HG03135 (cell line): ENCODE measurements at regions not wholly inside any gene's neighbourhood (a gene's known extent, or its start where the extent isn't known, plus 50 kb on each side); places are given as distances from the start of the nearest gene placed in this dataset.
"Not testable (repeated sequence)": the region's sequence is repeated elsewhere in the genome, so short reads cannot be mapped to it uniquely, and the experiment has no call there.

ENCODE experiments used
- ATAC-seq: cut with Tn5 transposase; IDR thresholded peaks from one replicate; pipeline ENCODE4 v1.9.1; 2021; ENCODE audit warnings: mild to moderate bottlenecking, moderate library complexity; ENCODE audit not compliant: unreplicated experiment

DNA sequence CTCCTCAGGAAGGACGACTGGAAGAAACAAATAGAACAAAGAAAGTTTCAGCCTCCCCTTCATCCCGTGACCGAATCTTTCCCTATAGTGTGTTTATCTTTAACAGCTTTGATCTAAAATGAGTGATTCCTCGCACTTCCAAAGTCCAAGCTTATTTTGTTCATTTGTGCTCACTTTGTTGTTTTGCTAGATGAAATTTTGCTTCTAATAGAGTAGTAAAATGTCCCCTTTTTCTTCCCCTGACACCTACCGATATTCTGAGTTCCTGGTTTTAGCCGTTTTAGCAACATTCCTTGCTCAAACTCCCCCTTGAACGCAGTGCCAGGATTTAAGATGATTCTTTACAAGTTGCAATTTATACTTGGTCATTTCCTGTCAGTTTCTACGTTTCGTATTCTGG, 204.2 kb downstream of the FGF9 start:
- no peak for ATAC-seq

DNA sequence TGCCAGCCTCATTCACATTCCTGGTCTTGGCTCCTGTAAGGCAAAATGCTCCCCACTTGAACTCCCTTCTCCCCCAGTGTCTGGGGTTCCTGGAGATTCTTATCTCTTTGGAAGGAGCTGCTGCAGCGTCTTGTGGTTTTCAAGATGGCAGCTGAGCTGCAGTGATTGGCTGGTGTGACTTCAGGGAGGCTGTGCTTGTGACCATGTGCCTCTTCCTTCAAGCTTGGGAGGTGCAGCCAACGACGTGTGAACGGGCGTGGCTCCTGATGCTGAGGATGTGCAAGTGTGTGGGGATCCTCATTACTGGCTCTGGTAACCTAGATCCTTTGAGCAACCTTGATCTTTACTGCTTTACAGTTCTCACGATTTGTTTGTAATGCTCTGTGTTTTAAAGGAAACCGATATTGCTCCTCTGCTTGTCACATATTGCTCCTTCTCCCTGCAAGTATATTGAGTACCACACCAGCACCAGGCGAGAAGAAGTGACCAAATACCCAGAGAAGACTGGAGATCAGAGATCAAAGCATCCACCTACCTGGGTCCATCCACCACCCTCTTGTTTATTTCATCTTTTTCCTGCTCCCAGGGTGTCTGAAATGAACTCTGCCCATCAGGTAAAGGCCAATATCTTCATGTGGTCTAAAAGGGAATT, 208.5 kb downstream of the FGF9 start:
- no peak for ATAC-seq

DNA sequence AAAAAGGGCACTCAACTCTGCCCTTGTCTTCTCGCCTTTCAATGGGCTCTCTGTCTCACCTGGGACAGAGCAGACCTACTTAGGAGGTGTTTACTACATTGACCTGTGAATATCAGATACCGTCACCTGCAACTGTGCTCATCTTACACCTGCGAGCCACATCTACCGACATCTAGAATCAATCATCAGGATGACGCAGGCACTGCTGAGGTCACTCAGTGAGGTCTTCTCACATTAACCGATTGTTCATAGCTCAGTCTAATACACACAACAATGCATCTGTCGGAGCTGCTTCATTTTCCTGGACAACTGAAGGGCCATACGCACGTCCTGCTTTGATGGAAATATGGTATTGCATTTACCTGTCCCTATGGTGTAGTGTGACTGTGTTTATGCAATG, 211.9 kb downstream of the FGF9 start:
- ATAC-seq: no peak

DNA sequence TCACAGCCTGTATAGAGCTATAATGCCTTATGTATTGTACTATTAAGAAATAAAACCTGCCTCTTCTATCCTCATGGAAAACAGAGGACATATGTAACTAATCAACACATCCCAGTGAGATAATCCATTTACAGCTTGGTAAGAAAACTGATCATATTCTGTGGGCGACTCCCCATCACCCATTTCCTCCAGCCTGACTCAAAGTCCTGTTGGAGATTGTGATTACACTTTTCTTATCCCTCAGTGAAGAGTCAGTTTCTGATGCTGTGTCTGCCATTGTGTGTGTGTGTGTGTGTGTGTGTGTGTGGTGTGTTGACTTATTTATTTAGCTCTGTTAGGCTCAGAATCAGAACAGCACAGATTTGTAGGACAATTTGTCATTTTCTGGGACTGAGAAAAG, 212.8 kb downstream of the FGF9 start:
- no peak for ATAC-seq

DNA sequence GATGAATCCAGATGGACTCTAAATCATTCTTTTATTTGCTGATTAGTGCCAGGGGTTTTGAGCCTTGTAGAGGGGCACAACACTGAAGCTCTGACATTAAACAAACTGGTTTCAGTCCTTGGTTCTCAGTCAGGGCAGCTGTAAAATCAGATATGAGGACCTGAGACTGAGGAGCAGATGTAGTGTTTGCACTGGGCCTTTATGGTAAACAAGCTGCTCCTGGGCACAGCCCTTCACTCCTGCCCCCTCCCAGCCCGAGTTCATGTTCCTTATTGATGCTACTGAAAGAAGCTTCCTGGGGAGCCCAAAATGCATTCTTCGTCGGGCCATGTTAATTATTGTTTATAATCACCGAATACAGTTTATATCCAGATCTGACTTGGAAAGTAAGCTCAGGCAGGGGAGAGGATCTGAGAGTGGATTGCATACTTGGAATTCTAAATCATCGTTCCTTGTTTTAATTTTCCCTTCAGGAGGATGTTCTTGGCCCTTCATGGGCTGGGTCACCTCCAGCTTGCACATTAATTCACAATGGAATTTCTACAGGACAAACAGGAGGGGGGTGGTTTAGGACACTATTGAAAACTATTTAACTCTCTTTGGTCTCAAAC, 213.5 kb downstream of the FGF9 start:
- ATAC-seq: no peak

DNA sequence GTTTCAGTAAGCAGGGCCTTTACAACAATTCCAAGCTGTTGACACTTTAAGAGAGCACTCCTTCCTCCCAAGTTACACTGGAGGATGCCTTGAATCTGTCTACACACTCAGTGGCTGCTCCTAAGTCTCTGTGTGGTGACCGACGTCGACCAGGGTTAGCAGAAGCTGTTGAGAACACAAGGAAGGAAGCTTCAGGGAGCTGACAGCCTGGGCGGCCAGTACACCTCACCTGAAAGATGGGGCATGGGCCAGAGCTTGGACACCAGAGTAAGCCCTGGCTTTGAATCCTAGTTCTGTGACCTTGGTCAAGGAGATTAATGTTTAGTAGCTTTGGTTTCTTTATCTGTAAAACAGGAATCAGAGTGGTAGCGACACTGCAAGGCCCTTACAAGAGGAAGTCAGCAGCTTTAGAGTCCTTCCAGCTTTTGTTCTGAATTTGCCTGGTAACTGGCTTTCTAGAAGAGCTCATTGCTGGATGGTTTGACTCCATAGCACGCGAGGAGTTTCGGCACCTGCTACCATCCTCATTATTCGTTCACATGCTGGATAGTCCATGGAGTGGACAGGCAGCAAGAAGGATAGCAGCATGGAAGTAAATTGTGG, 214.2 kb downstream of the FGF9 start:
- no peak for ATAC-seq

DNA sequence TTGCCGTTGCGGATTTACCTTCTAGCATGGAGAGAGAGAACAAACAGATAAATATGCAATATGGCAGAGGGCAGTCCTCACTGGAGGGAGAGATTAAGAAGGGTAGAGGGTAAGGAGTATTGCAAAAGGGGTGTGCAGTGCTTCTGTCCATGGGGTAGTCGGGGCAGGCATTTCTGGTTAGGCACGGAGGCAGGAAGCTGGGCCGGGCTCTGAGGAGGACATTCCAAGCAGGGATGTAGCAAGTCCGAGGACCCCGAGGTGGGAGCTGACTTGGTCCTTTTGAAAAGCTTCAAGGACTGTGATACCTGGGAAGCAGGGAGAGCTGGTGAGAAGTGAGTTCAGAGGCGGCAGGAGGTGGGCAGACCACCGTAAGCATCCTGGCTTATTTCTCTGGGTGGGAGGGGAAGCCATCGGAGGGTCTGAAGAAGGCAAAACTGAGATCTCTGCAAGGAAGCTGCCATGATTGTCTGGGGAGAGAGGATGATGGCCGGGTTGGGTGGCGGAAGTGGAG, 214.9 kb downstream of the FGF9 start:
- ATAC-seq: no peak

DNA sequence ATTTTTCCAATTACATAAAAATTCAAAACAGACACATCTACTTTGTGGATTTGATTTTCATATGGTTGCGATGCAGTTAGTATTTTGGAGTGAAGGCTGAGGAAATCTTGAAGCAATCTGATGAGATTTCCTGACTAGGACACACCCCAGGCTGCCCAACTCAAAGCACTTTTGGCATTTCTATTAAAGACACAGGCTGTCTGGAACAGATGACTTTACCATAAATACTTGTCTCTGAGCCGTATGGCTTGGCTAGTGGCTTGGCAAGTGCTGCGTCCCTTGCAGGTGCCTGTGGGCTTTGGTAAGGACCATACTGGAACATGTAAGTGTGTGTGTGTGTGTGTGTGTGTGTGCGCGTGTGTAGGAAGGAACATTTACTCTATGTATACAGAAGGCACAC, 218.8 kb downstream of the FGF9 start:
- no peak for ATAC-seq

DNA sequence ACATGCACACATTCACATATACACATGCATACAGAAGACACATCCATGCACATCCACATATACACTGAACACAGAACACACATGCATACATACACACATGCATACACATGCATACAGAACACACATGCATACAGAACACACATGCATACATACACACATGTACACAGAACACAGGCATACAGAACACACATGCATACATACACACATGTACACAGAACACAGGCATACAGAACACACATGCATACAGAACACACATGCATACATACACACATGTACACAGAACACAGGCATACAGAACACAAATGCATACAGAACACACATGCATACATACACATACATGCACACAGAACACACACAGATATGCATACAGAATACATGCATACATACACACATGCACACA, 219.3 kb downstream of the FGF9 start:
- not testable (repeated sequence) for ATAC-seq

DNA sequence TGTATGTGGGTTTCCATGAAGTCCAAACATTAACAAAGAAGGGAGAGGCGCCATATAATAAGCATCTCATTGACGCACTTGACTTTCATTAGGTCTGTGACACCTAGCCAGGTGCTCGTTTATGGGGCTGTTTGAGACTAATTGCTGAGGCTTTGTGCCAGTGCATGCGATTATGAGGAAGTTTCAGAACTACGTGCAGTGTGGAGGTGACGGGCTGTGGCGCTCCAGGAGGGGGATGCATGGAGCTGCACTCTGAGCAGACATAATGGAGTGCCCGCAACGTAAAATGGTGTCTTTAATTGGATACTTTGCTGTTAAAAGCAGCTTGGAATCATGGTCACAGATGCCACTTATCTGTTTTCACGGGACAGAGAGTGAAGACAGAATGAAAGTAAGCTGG, 223.2 kb downstream of the FGF9 start:
- no peak for ATAC-seq

DNA sequence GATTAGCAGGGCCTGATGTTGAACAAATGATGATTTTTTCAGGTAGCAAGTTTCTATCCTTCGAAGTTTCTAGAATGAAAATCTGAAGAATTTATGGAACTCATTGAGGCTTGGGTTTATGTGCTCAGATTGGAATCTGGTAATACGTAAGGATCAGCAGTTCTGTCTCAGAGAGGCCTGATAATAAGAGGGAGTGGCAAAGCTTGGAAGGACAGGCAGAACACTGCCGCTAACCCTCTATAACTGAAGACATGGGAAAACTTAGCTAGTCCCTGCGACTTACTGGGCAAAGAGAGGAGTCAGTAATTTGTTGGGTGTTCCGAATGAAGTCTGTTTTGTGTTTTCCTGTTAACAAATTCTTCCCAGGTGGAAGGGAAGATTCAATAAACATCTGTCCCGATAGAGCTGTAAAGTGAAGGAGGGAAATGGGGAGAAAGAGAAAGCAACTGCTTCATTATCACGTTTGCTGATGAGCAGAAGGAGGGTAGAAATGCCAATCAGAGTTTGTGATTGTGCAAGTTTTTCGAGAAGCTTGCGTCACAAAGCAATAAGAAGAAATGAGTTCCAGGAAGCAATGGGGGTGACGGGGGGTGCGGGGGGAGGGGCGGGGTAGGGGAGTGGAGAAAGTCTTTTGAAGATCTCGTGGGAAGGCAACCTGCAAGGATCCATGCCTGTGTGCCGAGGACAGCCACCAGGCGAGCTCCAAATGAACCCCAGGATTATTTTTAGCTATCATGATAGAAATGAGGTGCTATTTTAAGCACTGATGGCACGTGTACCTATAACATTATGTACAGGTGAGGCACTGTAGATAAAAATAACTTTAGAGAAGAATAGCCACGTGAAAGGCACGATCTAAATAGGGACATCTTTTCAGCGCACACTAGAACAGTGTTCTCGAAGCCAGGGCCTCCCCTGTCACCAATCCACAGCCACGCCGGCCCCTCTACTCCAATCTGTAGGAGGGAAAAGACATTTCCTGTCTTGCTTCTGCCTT, 224.1 kb downstream of the FGF9 start:
- ATAC-seq: no peak

DNA sequence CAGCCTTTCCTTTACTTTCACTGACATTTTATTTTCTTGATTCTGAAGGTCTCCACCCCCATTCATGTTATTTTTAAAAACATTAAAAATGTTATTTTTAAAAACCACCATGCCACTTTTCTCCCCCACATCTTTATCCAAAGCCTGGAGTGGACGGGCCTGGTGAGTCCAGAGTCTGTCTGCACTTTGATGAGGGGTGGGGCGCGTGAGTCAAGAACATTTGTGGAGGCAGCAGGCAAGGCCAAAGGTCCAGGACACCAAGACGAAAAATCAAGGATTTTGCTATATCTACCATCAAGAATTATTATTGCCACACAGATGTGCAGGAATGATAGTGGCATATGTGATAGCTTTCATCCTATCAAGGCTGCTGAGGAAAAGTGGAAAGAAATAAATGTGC, 224.9 kb downstream of the FGF9 start:
- no peak for ATAC-seq

DNA sequence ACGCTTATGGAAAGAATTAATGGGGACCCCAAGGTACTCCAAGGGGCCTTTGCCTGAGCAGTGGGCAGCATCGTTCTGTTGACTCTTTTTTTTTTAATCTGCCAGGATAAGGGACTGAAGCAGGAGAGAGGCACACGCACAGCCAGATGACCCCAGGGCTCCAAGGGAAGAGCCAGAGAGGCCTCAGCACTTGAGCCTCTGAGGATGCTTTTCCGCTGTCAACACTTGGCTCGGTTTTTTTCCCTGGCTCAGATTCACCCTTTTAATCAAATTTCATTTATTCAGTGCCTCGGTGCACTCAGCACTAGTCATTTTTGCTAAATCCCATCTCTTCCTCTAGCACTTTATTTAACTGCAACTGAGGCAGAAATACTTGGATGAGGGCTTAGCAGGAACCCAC, 226.3 kb downstream of the FGF9 start:
- ATAC-seq: no peak

DNA sequence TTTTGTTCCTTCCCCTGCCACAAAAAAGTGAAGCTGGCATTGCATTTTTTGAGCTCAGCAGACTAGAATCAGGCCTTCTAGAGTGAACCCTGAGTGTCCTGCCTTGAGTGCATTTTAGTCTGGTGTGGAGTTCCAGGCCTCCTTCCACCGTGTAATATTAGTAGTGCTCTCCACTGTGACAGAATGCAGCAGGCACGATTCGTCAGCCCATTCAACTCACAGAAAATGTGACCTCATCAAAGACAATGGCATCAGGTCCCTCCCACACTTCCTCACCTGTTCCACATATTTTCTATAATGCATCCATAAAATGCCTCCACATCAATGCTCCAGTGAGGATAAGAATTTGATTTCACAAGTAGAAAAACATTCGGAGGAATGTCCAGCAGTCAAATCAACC, 227.6 kb downstream of the FGF9 start:
- no peak for ATAC-seq

DNA sequence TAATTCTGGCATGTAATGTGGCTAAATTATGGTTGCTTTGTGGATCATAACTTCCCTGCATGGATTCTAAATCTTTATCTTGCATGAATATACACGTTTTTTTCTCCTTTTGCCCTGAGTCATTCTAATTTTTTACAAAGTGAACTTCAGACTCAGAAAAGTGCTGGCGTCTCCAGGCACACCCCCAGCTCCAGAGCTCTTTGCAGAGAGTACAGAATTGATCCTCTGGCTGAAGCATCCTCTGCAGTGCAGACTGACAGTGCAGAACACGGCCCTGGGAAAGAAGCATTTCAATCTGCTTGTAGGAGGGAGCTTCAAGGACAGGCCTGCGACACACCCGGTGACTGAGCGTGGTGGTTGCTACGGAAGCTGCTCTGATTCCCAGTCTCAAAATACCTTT, 228.1 kb downstream of the FGF9 start:
- ATAC-seq: no peak

DNA sequence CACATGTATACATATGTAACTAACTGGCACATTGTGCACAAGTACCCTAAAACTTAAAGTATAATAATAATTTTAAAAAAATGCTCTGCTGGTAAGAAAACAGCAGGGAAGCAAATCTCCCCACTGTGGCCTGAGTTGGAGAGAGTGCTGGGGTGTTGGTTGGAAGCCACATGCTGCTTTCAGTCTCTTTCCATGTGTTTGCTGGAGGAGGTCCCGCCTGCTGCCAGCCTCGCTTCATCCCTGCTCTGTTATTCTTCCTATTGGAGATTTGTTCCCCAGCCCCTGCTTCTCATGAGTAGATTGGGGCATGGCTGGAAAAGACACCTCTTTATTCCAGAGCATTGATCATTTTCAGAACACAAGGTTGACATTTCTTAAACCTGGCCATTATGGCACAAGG, 230.5 kb downstream of the FGF9 start:
- no peak for ATAC-seq

DNA sequence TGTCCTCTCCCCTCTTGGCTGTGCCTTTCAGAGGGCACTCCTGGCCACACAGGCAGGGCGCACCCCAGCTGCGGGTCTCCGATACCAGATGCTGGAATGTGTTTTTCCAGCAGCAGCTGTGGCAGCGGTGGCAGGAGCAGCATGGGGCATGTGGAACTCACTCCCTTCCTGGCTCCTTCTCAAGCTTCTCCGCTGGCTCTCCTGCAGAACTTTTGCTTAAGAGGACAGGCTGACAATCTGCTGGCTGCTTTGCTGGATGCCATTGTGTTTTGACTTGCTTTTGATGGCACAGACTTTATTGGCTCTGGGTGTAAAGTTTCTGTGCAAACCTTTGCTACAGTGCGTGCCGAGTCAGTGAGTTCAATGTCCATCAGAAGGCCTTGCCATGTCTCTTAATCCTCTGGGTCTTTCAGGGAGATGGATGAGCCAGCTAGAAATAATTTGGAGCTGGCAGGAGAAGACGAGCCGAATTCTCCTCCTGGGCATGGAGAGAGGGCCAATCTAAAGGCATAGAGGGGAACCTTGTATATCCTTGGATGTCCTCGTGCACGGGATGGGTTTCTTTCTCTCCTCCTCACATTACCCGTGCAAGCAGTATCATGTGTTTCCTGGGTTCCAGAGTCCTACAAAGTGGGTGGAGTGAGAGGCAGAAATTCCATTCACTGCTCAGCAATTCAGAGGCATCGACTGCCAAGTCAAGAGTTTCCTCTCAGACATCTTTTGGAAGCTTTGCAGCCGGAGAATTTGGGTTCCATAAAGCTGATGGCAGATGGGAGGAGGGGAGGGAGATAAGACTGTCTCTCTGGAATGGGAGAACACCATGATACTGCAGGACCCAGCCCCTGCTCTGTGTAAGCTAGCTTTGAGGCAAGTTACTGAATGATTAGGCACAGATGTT, 231.2 kb downstream of the FGF9 start:
- no peak for ATAC-seq

DNA sequence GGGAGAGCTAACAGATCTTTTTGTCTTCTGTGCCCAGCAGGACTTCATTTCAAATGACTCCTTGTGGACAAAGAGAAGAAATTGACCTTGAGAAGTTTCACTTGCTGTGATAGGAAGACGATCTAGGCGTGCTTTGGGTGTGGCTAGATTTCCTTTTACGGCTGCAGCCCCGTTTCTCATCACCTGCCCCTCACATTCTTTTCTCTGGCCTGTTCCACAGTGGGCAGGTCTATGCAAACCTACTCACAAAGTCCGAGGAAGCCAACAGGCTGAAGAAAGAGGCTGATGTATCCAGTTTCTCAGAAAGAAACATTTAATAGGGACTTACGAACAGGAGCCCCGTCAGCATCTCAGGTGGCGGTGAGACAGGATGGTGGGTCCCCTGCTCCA, 231.8 kb downstream of the FGF9 start:
- ATAC-seq: no peak

DNA sequence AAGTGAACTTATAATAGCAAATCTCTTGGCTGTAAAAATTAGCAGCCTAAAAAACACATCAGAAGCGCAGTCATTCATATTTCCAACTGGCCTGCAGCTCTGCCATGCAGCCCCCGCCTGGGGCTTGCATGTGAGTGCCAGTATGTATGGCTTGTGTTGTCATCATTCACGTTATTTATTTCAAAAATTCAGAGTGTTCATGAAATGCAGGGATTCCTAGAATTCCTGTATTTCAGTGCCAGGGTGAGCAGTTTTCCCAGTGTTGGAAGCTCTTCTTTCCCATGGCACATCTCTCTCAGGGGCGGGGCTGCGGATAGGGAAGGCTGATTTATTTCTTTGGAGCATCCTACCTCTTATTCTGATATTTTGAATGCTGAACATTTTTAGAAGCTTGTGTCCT, 234.6 kb downstream of the FGF9 start:
- no peak for ATAC-seq

DNA sequence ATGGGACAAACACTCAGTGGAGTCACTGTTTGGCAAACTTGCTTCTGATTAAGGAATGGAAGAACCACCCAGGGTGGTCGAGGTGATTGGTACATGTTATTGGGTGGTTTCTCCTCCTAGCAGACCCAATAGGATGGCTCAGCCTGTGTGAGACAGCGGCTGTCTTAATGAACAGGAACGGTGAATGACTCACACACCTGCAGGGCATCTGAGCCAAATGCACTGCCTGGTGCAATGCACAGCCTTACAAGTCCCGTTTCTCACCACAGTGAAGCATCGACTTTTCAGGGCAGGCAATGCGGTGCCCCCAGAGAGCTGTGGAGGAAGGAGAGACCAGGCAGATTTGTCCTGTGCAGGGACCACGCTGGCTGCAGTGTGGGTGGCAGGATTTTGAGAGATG, 238.5 kb downstream of the FGF9 start:
- ATAC-seq: no peak
